ENCODE measurements at regions not wholly inside any gene's neighbourhood (a gene's known extent, or its start where the extent isn't known, plus 50 kb on each side); places are given as distances from the start of the nearest gene placed in this dataset.

DNA sequence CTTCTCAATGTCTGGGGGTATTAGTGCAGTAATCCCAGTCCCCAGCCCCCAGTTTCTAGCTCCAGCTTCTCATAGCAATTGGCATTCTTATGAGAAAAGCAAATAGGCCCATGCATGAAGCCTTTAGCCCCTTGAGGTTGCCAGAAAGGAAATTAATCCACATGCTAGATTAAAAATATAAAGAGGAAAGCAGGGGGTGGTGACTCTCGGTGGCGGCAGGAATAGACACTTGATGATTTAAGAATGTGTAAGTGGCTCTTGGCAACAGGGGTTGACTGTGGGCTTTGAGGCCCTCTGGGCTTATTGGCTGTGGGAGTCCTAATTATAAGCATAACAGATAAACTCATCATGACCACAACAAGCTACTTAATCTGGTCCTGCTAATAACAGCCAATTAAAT, 1367.3 kb upstream of the FLRT2 start:
- 10% methylated on average over 2 of the region's 2 CpGs for WGBS (ENCODE audit: missing lambda C conversion rate)
- DNase-seq (ENCODE audit: low read depth in 1 of 2, low spot score in 1 of 2): no peak

DNA sequence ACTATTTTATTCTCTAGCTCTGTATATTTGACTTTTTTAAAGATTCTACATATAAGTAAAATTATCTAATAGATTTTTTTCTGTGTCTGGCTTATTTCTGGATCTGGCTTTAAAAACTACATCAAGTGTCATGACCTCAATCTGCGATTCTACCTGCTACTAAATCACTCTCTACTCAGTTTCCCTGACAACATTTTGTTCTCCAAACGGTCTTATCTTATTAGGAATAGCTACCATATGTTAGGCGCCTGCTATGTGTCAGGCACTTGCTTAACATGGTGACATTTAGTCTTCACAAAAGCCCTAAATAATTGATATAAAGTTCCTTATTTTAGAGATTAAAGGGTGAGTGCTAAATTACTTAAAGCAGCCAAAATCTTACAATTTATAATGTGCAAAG, 1362.9 kb upstream of the FLRT2 start:
- FAIRE-seq: no peak
- H3K4me1 ChIP-seq: no peaks in the 10 kb centered on the region
- H3K27ac ChIP-seq: no peak overlapping the region
- no peaks in the 10 kb centered on the region for H3K9me3 ChIP-seq
- no peak for DNase-seq (ENCODE audit: low read depth in 1 of 2, low spot score in 1 of 2)
- ChIA-PET CTCF (no interaction called here), POLR2A (no interaction called here)
- ATAC-seq: no peak
- H3K4me2 ChIP-seq: no peak overlapping the region
- WGBS (ENCODE audit: missing lambda C conversion rate): 17% methylated on average over 3 of the region's 3 CpGs
- H3K4me3 ChIP-seq: no peak overlapping the region
- TF ChIP-seq, protein P1, sequence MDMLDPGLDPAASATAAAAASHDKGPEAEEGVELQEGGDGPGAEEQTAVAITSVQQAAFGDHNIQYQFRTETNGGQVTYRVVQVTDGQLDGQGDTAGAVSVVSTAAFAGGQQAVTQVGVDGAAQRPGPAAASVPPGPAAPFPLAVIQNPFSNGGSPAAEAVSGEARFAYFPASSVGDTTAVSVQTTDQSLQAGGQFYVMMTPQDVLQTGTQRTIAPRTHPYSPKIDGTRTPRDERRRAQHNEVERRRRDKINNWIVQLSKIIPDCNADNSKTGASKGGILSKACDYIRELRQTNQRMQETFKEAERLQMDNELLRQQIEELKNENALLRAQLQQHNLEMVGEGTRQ (IDR thresholded peaks at IDR 0.05): no peak
- TF ChIP-seq CHD4 (IDR thresholded peaks at IDR 0.05; ENCODE audit: borderline replicate concordance) (no peak), HDAC2 (IDR thresholded peaks at IDR 0.05) (no peak), ZNF302 (CRISPR knock-in tag; IDR thresholded peaks at IDR 0.05) (no peak), FOSL2 (IDR thresholded peaks at IDR 0.05) (no peak), FOSL2 (CRISPR knock-in tag; IDR thresholded peaks at IDR 0.05) (no peak), FOSB (CRISPR knock-in tag; IDR thresholded peaks at IDR 0.05) (no peak), NFE2L2 (conservative IDR thresholded peaks at IDR 0.05; ENCODE audit: low read length) (no peak), BHLHE40 (IDR thresholded peaks at IDR 0.05; ENCODE audit: low read depth, low read length) (no peak), FOXS1 (CRISPR knock-in tag; IDR thresholded peaks at IDR 0.05) (no peak)

More for the DNA sequence above, 1367.3 kb upstream of the FLRT2 start:
- ATAC-seq: no peak
- Histone ChIP-seq H3K4me1 (no peaks in the 10 kb centered on the region), H3K4me3 (no peak overlapping the region), H3K9me3 (no peaks in the 10 kb centered on the region), H3K4me2 (no peak overlapping the region), H3K27ac (no peak overlapping the region)
- POLR2A ChIA-PET: no interaction called here
- TF ChIP-seq BHLHE40 (IDR thresholded peaks at IDR 0.05; ENCODE audit: low read depth, low read length) (no peak), ESRRA (IDR thresholded peaks at IDR 0.05; ENCODE audit: borderline replicate concordance, low read length) (no peak), CBX8 (IDR thresholded peaks at IDR 0.05) (no peak), CBX2 (IDR thresholded peaks at IDR 0.05; ENCODE audit: borderline replicate concordance, low read depth) (no peak), FOSL2 (IDR thresholded peaks at IDR 0.05) (no peak), FOSL2 (CRISPR knock-in tag; IDR thresholded peaks at IDR 0.05) (no peak), POLR2A (IDR thresholded peaks at IDR 0.05; ENCODE audit: low read length) (no peak), ZNF302 (CRISPR knock-in tag; IDR thresholded peaks at IDR 0.05) (no peak), POLR2AphosphoS2 (conservative IDR thresholded peaks at IDR 0.05; ENCODE audit: low read length) (no peak), CHD4 (IDR thresholded peaks at IDR 0.05; ENCODE audit: borderline replicate concordance) (no peak), RFX5 (IDR thresholded peaks at IDR 0.05) (no peak), CEBPB (IDR thresholded peaks at IDR 0.05) (no peak)
- TF ChIP-seq, protein P2, sequence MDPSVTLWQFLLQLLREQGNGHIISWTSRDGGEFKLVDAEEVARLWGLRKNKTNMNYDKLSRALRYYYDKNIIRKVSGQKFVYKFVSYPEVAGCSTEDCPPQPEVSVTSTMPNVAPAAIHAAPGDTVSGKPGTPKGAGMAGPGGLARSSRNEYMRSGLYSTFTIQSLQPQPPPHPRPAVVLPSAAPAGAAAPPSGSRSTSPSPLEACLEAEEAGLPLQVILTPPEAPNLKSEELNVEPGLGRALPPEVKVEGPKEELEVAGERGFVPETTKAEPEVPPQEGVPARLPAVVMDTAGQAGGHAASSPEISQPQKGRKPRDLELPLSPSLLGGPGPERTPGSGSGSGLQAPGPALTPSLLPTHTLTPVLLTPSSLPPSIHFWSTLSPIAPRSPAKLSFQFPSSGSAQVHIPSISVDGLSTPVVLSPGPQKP (IDR thresholded peaks at IDR 0.05; ENCODE audit: low read depth, low read length): no peak
- TF ChIP-seq, protein P3, sequence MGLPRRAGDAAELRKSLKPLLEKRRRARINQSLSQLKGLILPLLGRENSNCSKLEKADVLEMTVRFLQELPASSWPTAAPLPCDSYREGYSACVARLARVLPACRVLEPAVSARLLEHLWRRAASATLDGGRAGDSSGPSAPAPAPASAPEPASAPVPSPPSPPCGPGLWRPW (IDR thresholded peaks at IDR 0.05): no peak
- TF ChIP-seq, protein P4, sequence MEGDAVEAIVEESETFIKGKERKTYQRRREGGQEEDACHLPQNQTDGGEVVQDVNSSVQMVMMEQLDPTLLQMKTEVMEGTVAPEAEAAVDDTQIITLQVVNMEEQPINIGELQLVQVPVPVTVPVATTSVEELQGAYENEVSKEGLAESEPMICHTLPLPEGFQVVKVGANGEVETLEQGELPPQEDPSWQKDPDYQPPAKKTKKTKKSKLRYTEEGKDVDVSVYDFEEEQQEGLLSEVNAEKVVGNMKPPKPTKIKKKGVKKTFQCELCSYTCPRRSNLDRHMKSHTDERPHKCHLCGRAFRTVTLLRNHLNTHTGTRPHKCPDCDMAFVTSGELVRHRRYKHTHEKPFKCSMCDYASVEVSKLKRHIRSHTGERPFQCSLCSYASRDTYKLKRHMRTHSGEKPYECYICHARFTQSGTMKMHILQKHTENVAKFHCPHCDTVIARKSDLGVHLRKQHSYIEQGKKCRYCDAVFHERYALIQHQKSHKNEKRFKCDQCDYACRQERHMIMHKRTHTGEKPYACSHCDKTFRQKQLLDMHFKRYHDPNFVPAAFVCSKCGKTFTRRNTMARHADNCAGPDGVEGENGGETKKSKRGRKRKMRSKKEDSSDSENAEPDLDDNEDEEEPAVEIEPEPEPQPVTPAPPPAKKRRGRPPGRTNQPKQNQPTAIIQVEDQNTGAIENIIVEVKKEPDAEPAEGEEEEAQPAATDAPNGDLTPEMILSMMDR (IDR thresholded peaks at IDR 0.05): no peak
- CTCF ChIA-PET: no interaction called here
- FAIRE-seq: no peak

DNA sequence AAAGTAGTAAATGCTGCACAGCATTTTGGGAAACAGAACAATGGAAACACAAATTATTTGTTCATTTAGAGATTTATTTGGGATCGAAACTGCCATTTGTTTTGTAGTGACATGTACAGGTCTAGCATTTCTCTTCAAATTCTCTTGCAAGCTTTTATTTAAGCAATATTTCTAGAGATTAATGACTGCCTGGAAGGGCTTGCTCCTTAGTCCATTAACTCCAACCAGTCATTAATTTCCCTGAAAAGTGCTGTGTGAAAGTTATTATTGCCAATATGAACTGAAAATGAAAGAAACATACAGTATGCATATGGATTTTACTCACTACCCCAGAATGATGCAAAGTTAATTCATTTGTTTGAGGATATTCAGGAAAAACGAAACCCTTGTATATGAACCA, 1349.6 kb upstream of the FLRT2 start:
- no peaks in the 10 kb centered on the region for H3K4me1 ChIP-seq
- no peak overlapping the region for H3K4me2 ChIP-seq
- POLR2A ChIA-PET: no interaction called here
- H3K4me3 ChIP-seq: no peak overlapping the region
- no peak overlapping the region for H3K27ac ChIP-seq
- ATAC-seq: no peak
- no peak for FAIRE-seq
- WGBS (ENCODE audit: missing lambda C conversion rate): 1% methylated on average over 2 of the region's 2 CpGs
- CTCF ChIA-PET: no interaction called here
- no peak for DNase-seq (ENCODE audit: low read depth in 1 of 2, low spot score in 1 of 2)
- H3K9me3 ChIP-seq: no peaks in the 10 kb centered on the region
- TF ChIP-seq FOSL2 (IDR thresholded peaks at IDR 0.05) (no peak), FOSL2 (CRISPR knock-in tag; IDR thresholded peaks at IDR 0.05) (no peak), MAFK (IDR thresholded peaks at IDR 0.05; ENCODE audit: partially characterized antibody) (no peak), ESRRA (IDR thresholded peaks at IDR 0.05; ENCODE audit: borderline replicate concordance, low read length) (no peak), NPAS2 (CRISPR knock-in tag; IDR thresholded peaks at IDR 0.05; ENCODE audit: borderline replicate concordance) (no peak), ZC3H11A (IDR thresholded peaks at IDR 0.05) (no peak), POLR2AphosphoS2 (conservative IDR thresholded peaks at IDR 0.05; ENCODE audit: low read length) (no peak), MYC (IDR thresholded peaks at IDR 0.05; ENCODE audit: borderline replicate concordance, low read length) (no peak), CHD2 (IDR thresholded peaks at IDR 0.05; ENCODE audit: low read length, partially characterized antibody) (no peak), JUNB (IDR thresholded peaks at IDR 0.05) (no peak)
- TF ChIP-seq, protein P5, sequence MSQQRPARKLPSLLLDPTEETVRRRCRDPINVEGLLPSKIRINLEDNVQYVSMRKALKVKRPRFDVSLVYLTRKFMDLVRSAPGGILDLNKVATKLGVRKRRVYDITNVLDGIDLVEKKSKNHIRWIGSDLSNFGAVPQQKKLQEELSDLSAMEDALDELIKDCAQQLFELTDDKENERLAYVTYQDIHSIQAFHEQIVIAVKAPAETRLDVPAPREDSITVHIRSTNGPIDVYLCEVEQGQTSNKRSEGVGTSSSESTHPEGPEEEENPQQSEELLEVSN (IDR thresholded peaks at IDR 0.05; ENCODE audit: borderline replicate concordance, low read depth): no peak
- TF ChIP-seq, protein P6, sequence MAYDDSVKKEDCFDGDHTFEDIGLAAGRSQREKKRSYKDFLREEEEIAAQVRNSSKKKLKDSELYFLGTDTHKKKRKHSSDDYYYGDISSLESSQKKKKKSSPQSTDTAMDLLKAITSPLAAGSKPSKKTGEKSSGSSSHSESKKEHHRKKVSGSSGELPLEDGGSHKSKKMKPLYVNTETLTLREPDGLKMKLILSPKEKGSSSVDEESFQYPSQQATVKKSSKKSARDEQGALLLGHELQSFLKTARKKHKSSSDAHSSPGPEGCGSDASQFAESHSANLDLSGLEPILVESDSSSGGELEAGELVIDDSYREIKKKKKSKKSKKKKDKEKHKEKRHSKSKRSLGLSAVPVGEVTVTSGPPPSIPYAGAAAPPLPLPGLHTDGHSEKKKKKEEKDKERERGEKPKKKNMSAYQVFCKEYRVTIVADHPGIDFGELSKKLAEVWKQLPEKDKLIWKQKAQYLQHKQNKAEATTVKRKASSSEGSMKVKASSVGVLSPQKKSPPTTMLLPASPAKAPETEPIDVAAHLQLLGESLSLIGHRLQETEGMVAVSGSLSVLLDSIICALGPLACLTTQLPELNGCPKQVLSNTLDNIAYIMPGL (CRISPR knock-in tag; IDR thresholded peaks at IDR 0.05; ENCODE audit: borderline replicate concordance): no peak
- TF ChIP-seq, protein P2 (IDR thresholded peaks at IDR 0.05; ENCODE audit: low read depth, low read length): no peak
